Skeletal muscle satellite cell (primary cell): ENCODE measurements at regions not wholly inside any gene's neighbourhood (a gene's known extent, or its start where the extent isn't known, plus 50 kb on each side); places are given as distances from the start of the nearest gene placed in this dataset.

Source experiments
- H3K27me3 ChIP-seq: 2 replicates; pipeline ENCODE4 v1.7.0; 2013; ENCODE audit warnings: low read length; ENCODE audit not compliant: control insufficient read depth, insufficient read depth
- H3K36me3 ChIP-seq: 2 replicates; pipeline ENCODE4 v1.7.0; 2013; ENCODE audit warnings: mild to moderate bottlenecking, control low read depth, low read length; ENCODE audit not compliant: insufficient read depth
- H3K4me1 ChIP-seq: 2 replicates; pipeline ENCODE4 v1.7.0; 2013; ENCODE audit warnings: low read length; ENCODE audit not compliant: control insufficient read depth, insufficient read depth
- H3K4me2 ChIP-seq: 2 replicates; pipeline ENCODE4 v1.7.0; 2013; ENCODE audit warnings: mild to moderate bottlenecking, low read length
- H3K4me3 ChIP-seq: 2 replicates; pipeline ENCODE4 v1.7.0; 2013; ENCODE audit warnings: low read length
- H3K9ac ChIP-seq: 2 replicates; pipeline ENCODE4 v1.7.0; 2013; ENCODE audit warnings: mild to moderate bottlenecking, low read depth, low read length, moderate library complexity
- H3K9me3 ChIP-seq: replicated peaks from 2 replicates; pipeline ENCODE4 v1.7.0; 2013; ENCODE audit warnings: mild to moderate bottlenecking, control low read depth, low read length

- Histone ChIP-seq H3K9me3 (no peaks in the 10 kb centered on the region), H3K9ac (peak overlapping the region; percentile 43), H3K36me3 (no peaks in the 10 kb centered on the region), H3K4me3 (no peak overlapping the region), H3K4me2 (peak overlapping the region; percentile 47), H3K27me3 (no peaks in the 10 kb centered on the region), H3K4me1 (peaks cover 43% of the 10 kb centered on the region)
Measured at GRCh38 chr10:58028597-58029366, 238.9 kb downstream of the IPMK start.

DNA sequence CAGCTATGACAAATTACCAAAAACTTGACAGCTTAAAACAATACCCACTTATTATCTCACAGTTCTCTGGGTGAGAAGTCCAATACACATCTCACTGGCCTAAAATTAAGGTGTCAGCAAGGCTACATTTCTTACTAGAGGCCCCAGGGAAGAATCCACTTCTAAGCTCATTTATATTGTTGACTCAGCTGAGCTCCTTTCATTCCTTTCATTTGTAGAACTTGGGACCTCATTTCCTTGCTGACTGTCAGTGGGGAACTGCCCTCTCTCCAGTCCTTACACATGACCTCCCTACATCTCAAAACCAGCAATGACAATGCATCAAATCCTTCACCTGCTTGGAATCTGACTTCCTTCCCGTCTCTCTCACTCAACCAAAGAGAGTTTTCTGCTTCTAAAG lies 240.3 kb downstream of the IPMK start:
- Histone ChIP-seq H3K9ac (no peak overlapping the region), H3K4me2 (no peak overlapping the region), H3K4me1 (peaks cover 57% of the 10 kb centered on the region), H3K27me3 (no peaks in the 10 kb centered on the region), H3K9me3 (no peaks in the 10 kb centered on the region), H3K4me3 (no peak overlapping the region), H3K36me3 (no peaks in the 10 kb centered on the region)

- Histone ChIP-seq H3K4me1 (peaks cover 58% of the 10 kb centered on the region), H3K4me2 (no peak overlapping the region), H3K4me3 (no peak overlapping the region), H3K9ac (no peak overlapping the region), H3K27me3 (no peaks in the 10 kb centered on the region), H3K9me3 (no peaks in the 10 kb centered on the region), H3K36me3 (no peaks in the 10 kb centered on the region)
Measured at GRCh38 chr10:58026036-58026435, 241.7 kb downstream of the IPMK start.

DNA sequence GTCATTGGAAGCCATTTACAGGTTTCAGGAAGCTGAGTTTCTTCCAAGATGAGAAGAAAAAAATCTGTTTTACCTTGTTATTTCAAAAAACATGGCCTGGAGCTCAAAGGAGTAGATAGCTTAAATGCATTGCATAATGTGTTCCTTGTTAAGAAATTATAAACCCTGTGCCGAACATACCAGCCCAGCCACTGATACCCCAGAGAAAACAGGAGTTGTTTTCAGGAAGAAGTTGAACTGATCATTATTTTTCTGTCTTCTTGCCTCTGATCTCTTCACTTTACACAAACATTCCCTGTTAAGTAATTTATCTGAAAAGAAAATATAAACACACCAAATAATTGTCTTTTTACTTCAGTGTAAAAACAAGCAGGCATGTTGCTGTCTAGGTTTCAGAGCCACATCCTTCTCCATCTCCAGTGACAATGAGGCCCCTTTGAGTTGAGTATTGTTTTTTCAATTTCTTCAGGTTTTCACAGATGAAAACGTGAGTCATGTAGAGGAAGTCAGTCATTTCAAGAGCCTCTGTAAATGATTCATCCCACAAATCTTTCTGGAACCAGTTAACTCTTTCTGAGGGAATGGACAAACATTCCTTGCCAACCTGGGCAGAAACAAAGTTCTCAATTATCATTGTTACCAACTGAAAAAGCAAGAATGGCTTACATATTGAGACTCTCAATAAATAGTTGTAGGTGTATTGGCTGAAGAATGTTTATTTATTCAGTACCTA lies 244.2 kb downstream of the IPMK start:
- peak overlapping the region; percentile 71 for H3K9ac ChIP-seq

GRCh38 chr10:58019863-58020537 lies 247.7 kb downstream of the IPMK start:
- H3K4me1 ChIP-seq: peaks cover 53% of the 10 kb centered on the region
- no peaks in the 10 kb centered on the region for H3K36me3 ChIP-seq
- no peaks in the 10 kb centered on the region for H3K27me3 ChIP-seq
- H3K9me3 ChIP-seq: no peaks in the 10 kb centered on the region
- no peak overlapping the region for H3K4me3 ChIP-seq
- H3K4me2 ChIP-seq: no peak overlapping the region
- H3K9ac ChIP-seq: no peak overlapping the region

More for the DNA sequence above, 244.2 kb downstream of the IPMK start:
- H3K4me3 ChIP-seq: peak overlapping the region; percentile 39
- no peaks in the 10 kb centered on the region for H3K9me3 ChIP-seq
- H3K27me3 ChIP-seq: no peaks in the 10 kb centered on the region
- no peaks in the 10 kb centered on the region for H3K36me3 ChIP-seq
- H3K4me1 ChIP-seq: peaks cover 57% of the 10 kb centered on the region
- peak overlapping the region; percentile 72 for H3K4me2 ChIP-seq

DNA sequence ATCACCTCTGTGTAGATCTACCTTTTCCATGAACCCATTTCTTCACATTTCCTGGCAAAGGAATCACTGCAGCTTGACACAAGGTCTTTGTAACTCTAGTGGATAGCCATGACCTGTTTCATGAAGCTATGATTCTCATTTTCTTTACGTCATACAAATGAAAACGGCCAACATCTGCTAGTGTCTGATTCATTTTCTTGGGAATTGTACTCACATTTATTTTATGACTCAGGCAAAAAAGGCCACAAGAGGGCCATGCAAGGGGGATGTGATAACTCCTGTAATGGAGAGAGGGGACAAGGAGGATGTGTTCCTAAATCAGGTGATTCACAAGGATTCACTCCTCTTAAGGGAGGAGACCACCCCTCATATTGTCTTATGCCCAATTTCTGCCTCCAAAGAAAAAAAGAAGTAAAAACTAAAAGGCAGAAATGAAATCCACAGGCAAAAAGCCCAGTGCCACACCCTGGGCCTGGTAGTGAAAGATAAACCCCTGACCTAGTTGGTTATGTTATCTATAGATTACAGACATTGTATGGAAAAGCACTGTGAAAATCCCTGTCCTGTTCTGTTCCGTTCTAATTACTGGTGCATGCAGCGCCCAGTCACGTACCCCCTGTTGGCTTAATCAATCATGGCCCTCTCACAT lies 249.9 kb downstream of the IPMK start:
- Histone ChIP-seq H3K27me3 (no peaks in the 10 kb centered on the region), H3K9me3 (no peaks in the 10 kb centered on the region), H3K4me2 (no peak overlapping the region), H3K36me3 (no peaks in the 10 kb centered on the region), H3K4me1 (peaks cover 36% of the 10 kb centered on the region), H3K4me3 (no peak overlapping the region), H3K9ac (no peak overlapping the region)

GRCh38 chr10:58016614-58017013 lies 251.1 kb downstream of the IPMK start:
- Histone ChIP-seq H3K4me1 (peaks cover 30% of the 10 kb centered on the region), H3K4me2 (no peak overlapping the region), H3K9ac (no peak overlapping the region), H3K27me3 (no peaks in the 10 kb centered on the region), H3K4me3 (no peak overlapping the region), H3K9me3 (no peaks in the 10 kb centered on the region), H3K36me3 (no peaks in the 10 kb centered on the region)

DNA sequence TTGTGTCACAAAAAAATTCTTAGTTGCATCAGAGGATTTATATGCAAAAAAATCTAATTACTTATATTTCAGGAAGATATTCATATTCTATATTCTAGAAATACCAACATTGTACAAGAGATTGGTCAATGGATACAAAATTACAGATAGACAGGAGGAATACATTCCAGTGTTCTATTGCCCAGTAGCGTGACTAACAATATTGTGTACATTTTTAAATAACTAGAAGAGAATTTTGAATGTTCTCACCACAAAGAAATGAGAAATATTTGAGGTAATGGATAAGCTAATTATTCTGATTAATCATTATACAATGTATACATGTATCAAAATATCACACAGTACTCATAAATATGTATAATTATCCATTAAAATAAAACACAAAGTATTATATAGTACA lies 253.3 kb downstream of the IPMK start:
- H3K9ac ChIP-seq: no peak overlapping the region
- H3K4me2 ChIP-seq: no peak overlapping the region
- no peak overlapping the region for H3K4me3 ChIP-seq
- no peaks in the 10 kb centered on the region for H3K9me3 ChIP-seq
- no peaks in the 10 kb centered on the region for H3K36me3 ChIP-seq
- no peaks in the 10 kb centered on the region for H3K27me3 ChIP-seq
- H3K4me1 ChIP-seq: peaks cover 30% of the 10 kb centered on the region

- no peak overlapping the region for H3K9ac ChIP-seq
- H3K36me3 ChIP-seq: no peaks in the 10 kb centered on the region
- no peak overlapping the region for H3K4me2 ChIP-seq
- H3K4me1 ChIP-seq: peaks cover 20% of the 10 kb centered on the region
- no peaks in the 10 kb centered on the region for H3K9me3 ChIP-seq
- H3K4me3 ChIP-seq: no peak overlapping the region
- H3K27me3 ChIP-seq: no peaks in the 10 kb centered on the region
Measured at GRCh38 chr10:58013406-58013805, 254.3 kb downstream of the IPMK start.

- Histone ChIP-seq H3K9ac (no peak overlapping the region), H3K36me3 (no peaks in the 10 kb centered on the region), H3K9me3 (no peaks in the 10 kb centered on the region), H3K27me3 (no peaks in the 10 kb centered on the region), H3K4me1 (peaks cover 6% of the 10 kb centered on the region), H3K4me3 (no peak overlapping the region), H3K4me2 (no peak overlapping the region)
Measured at GRCh38 chr10:58010073-58010702, 257.5 kb downstream of the IPMK start.

DNA sequence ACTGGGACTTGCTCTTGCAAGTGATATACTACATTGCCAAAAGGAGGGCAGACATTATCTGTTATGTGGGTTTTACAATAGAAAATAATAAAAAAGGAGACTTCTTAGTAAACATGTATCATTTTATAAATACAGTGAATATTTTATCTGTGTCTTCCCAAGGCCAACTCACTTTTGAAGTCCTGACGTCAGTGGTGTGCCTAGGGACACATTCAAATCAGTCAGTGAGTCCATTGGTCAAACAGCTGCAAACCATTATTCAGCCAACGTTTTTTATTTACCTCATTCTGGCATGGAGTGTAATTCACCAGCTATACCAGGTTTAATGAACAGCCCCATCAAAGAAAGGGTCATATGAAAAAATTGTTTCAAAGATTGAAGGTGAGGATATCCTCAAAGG lies 263.7 kb downstream of the IPMK start:
- Histone ChIP-seq H3K36me3 (no peaks in the 10 kb centered on the region), H3K9ac (no peak overlapping the region), H3K4me1 (no peaks in the 10 kb centered on the region), H3K9me3 (no peaks in the 10 kb centered on the region), H3K4me3 (no peak overlapping the region), H3K27me3 (no peaks in the 10 kb centered on the region), H3K4me2 (no peak overlapping the region)
